Panc1 (cell line): ENCODE measurements at regions not wholly inside any gene's neighbourhood (a gene's known extent, or its start where the extent isn't known, plus 50 kb on each side); places are given as distances from the start of the nearest gene placed in this dataset.

Source experiments
- CTCF ChIP-seq: fragments of 450-650 bp; IDR thresholded peaks from 2 replicates; pipeline ENCODE4 v1.5.1; 2017; ENCODE audit warnings: mild to moderate bottlenecking
- POLR2AphosphoS5 ChIP-seq: IDR thresholded peaks from 2 replicates; pipeline ENCODE4 v1.6.1; 2012; ENCODE audit warnings: mild to moderate bottlenecking, low read depth, low read length, moderate library complexity

- TF ChIP-seq CTCF (no peak), POLR2AphosphoS5 (no peak)
These were observed 303.5 kb downstream of the ANKRD50 start for GRCh38 chr4:124409044-124409443.
